ENCODE measurements at regions not wholly inside any gene's neighbourhood (a gene's known extent, or its start where the extent isn't known, plus 50 kb on each side); places are given as distances from the start of the nearest gene placed in this dataset.
A peak's percentile ranks its signal among the peaks of the same experiment; 100 is the strongest.

GRCh38 chr14:22474730-22475351 is 114.2 kb downstream of the DAD1 start:
- no peaks in the 10 kb centered on the region for H3K27me3 ChIP-seq (ENCODE audit: insufficient read depth, low read length, poor library complexity, severe bottlenecking)
- H3F3A ChIP-seq (ENCODE audit: low read depth): no peaks in the 10 kb centered on the region
- H3K9me3 ChIP-seq (ENCODE audit: insufficient read depth, low read depth, low read length): no peaks in the 10 kb centered on the region
- peak overlapping the region; percentile 77 for H3K4me3 ChIP-seq (ENCODE audit: low read length, poor library complexity, severe bottlenecking)
- peak overlapping the region; percentile 93 for H3K4me2 ChIP-seq (ENCODE audit: low read depth, low read length, poor library complexity, severe bottlenecking)
- H4K20me1 ChIP-seq (ENCODE audit: insufficient read depth, low read length, poor library complexity, severe bottlenecking): no peaks in the 10 kb centered on the region
- no peak overlapping the region for H2AFZ ChIP-seq (ENCODE audit: low read length)
- H3K9ac ChIP-seq (ENCODE audit: low read depth, low read length, poor library complexity, severe bottlenecking): peak overlapping the region; percentile 98
- H3K79me2 ChIP-seq (ENCODE audit: insufficient read depth, low read length): peaks cover 87% of the 10 kb centered on the region
- no peaks in the 10 kb centered on the region for H3K9me2 ChIP-seq (replicated peaks; ENCODE audit: low read depth, low read length)
- peaks cover 96% of the 10 kb centered on the region for H3K4me1 ChIP-seq (ENCODE audit: insufficient read depth, low read length, poor library complexity, severe bottlenecking)
- no peak for TF ChIP-seq EZH2phosphoT487 (IDR thresholded peaks at IDR 0.05; ENCODE audit: borderline replicate concordance)
- no peak; the same call in 1 of the 2 replicates for TF ChIP-seq CTCF (conservative IDR thresholded peaks at IDR 0.05; ENCODE audit: low read length)
- peaks cover 15% of the 10 kb centered on the region for H3K36me3 ChIP-seq (ENCODE audit: insufficient read depth, low read length)

GRCh38 chr14:22472935-22473854 is 115.8 kb downstream of the DAD1 start:
- TF ChIP-seq EZH2phosphoT487 (IDR thresholded peaks at IDR 0.05; ENCODE audit: borderline replicate concordance): no peak
- peak; percentile 82 for TF ChIP-seq CTCF (conservative IDR thresholded peaks at IDR 0.05; ENCODE audit: low read length)
- Histone ChIP-seq H3K9ac (ENCODE audit: low read depth, low read length, poor library complexity, severe bottlenecking) (peak overlapping the region; percentile 98), H3K9me2 (replicated peaks; ENCODE audit: low read depth, low read length) (no peaks in the 10 kb centered on the region), H3K4me2 (ENCODE audit: low read depth, low read length, poor library complexity, severe bottlenecking) (peak overlapping the region; percentile 93), H2AFZ (ENCODE audit: low read length) (no peak overlapping the region), H3K4me3 (ENCODE audit: low read length, poor library complexity, severe bottlenecking) (peak overlapping the region; percentile 77), H3K27me3 (ENCODE audit: insufficient read depth, low read length, poor library complexity, severe bottlenecking) (no peaks in the 10 kb centered on the region), H3K36me3 (ENCODE audit: insufficient read depth, low read length) (peaks cover 5% of the 10 kb centered on the region; the same call in 1 of the 2 replicates), H3K79me2 (ENCODE audit: insufficient read depth, low read length) (peaks cover 72% of the 10 kb centered on the region), H3F3A (ENCODE audit: low read depth) (peaks cover 7% of the 10 kb centered on the region; the same call in 1 of the 2 replicates), H3K4me1 (ENCODE audit: insufficient read depth, low read length, poor library complexity, severe bottlenecking) (peaks cover 94% of the 10 kb centered on the region), H3K9me3 (ENCODE audit: insufficient read depth, low read depth, low read length) (no peaks in the 10 kb centered on the region), H4K20me1 (ENCODE audit: insufficient read depth, low read length, poor library complexity, severe bottlenecking) (no peaks in the 10 kb centered on the region)

GRCh38 chr14:22472466-22472865 is 116.6 kb downstream of the DAD1 start:
- TF ChIP-seq CTCF (conservative IDR thresholded peaks at IDR 0.05; ENCODE audit: low read length) (no peak), EZH2phosphoT487 (IDR thresholded peaks at IDR 0.05; ENCODE audit: borderline replicate concordance) (no peak)
- Histone ChIP-seq H3K79me2 (ENCODE audit: insufficient read depth, low read length) (peaks cover 64% of the 10 kb centered on the region), H3F3A (ENCODE audit: low read depth) (peaks cover 7% of the 10 kb centered on the region; the same call in 1 of the 2 replicates), H3K9me3 (ENCODE audit: insufficient read depth, low read depth, low read length) (no peaks in the 10 kb centered on the region), H3K9me2 (replicated peaks; ENCODE audit: low read depth, low read length) (no peaks in the 10 kb centered on the region), H3K4me3 (ENCODE audit: low read length, poor library complexity, severe bottlenecking) (peak overlapping the region; percentile 77), H3K27me3 (ENCODE audit: insufficient read depth, low read length, poor library complexity, severe bottlenecking) (no peaks in the 10 kb centered on the region), H4K20me1 (ENCODE audit: insufficient read depth, low read length, poor library complexity, severe bottlenecking) (no peaks in the 10 kb centered on the region), H3K9ac (ENCODE audit: low read depth, low read length, poor library complexity, severe bottlenecking) (peak overlapping the region; percentile 98), H3K4me2 (ENCODE audit: low read depth, low read length, poor library complexity, severe bottlenecking) (peak overlapping the region; percentile 93), H3K36me3 (ENCODE audit: insufficient read depth, low read length) (peaks cover 5% of the 10 kb centered on the region; the same call in 1 of the 2 replicates), H3K4me1 (ENCODE audit: insufficient read depth, low read length, poor library complexity, severe bottlenecking) (peaks cover 88% of the 10 kb centered on the region), H2AFZ (ENCODE audit: low read length) (no peak overlapping the region)

Measured in Loucy (cell line).